Hematopoietic multipotent progenitor cell treated with erythropoietin and hydrocortisone succinate and interleukin-3 and kit ligand, for 8 days (in vitro differentiated cells): ENCODE measurements at regions not wholly inside any gene's neighbourhood (a gene's known extent, or its start where the extent isn't known, plus 50 kb on each side); places are given as distances from the start of the nearest gene placed in this dataset.

Experiments used
- DNase-seq: peaks from one replicate; pipeline ENCODE4 v3.0.0-alpha.2; 2015

GRCh38 chr18:79628416-79629248 lies 51.0 kb upstream of the CTDP1 start:
- no peak for DNase-seq

GRCh38 chr18:79629249-79629558 lies 50.4 kb upstream of the CTDP1 start:
- no peak for DNase-seq

- no peak for DNase-seq
Observed at GRCh38 chr18:79629606-79630005, 50.0 kb upstream of the CTDP1 start.
